ENCODE measurements at regions not wholly inside any gene's neighbourhood (a gene's known extent, or its start where the extent isn't known, plus 50 kb on each side); places are given as distances from the start of the nearest gene placed in this dataset.

- TF ChIP-seq POLR2A (IDR thresholded peaks at IDR 0.05; ENCODE audit: low read length) (no peak), GATA1 (IDR thresholded peaks at IDR 0.05; ENCODE audit: low read depth, low read length) (no peak)
These were observed 332.7 kb upstream of the KLF12 start for GRCh38 chr13:74466864-74467263.

Data from erythroblast (primary cell).